ENCODE measurements at regions not wholly inside any gene's neighbourhood (a gene's known extent, or its start where the extent isn't known, plus 50 kb on each side); places are given as distances from the start of the nearest gene placed in this dataset.

DNA sequence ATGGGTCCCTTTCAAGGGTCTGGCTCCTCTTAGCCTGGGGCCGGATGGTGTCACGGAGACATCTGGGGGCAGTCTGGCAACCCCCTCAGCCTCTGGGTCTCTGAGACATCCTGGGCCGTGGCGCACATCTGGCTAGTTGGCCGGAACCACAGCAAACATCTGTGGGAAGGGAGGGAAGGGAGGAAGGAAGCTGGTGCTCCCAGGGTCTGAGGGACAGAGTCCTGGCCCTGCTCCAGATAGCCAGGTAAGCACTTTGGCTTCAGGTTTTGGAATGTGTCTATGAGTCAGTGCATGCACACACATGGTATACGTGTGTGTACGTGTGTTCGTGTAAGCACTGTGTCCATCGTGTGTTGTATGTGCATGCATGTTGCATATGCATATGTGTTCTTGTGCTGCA, 225.1 kb downstream of the MN1 start:
- TF ChIP-seq, protein P1, sequence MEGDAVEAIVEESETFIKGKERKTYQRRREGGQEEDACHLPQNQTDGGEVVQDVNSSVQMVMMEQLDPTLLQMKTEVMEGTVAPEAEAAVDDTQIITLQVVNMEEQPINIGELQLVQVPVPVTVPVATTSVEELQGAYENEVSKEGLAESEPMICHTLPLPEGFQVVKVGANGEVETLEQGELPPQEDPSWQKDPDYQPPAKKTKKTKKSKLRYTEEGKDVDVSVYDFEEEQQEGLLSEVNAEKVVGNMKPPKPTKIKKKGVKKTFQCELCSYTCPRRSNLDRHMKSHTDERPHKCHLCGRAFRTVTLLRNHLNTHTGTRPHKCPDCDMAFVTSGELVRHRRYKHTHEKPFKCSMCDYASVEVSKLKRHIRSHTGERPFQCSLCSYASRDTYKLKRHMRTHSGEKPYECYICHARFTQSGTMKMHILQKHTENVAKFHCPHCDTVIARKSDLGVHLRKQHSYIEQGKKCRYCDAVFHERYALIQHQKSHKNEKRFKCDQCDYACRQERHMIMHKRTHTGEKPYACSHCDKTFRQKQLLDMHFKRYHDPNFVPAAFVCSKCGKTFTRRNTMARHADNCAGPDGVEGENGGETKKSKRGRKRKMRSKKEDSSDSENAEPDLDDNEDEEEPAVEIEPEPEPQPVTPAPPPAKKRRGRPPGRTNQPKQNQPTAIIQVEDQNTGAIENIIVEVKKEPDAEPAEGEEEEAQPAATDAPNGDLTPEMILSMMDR (IDR thresholded peaks at IDR 0.05) = no peak
- TF ChIP-seq EP300 (IDR thresholded peaks at IDR 0.05) (no peak), POLR2A (IDR thresholded peaks at IDR 0.05) (no peak)
- WGBS, 3 donors = 58 to 65% (median 58%) methylated on average over 9 of the region's 9 CpGs

DNA sequence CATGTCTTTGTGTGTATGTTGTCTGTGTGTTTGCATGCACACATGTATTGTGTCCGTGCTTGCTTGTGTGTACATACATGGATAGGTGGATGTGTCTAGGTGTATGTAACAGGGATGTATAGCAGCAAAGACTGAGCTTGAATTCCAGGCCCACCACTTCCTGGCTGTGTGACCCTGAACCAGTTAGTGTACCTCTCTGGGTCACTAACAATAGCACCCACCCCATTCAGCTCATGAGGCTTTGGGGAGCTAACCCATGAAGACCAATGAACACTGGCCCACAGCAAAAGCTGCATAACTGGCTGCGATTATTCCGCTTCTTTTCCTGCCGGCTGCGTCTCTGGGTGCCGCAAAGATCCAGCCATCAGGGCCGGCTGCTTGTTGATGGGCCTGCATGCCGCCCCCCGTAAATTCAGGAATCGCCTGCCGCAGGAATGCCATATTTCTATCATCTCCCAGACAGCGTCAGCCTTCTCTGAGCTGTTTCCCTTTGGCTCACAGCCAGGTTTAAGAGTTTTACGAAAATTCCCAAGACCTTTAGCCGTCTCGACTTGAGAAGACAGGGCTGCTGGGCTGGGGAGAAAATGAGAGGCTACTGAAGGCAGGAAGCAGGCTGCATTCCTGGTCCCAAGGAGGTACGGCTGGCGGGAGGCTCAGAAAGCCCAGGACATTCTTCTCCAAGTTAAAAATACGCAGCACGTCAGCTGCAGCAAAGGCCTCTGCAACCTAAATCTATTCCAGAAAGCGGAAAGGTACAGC, 224.6 kb downstream of the MN1 start:
- H3K4me1 ChIP-seq (ENCODE audit: insufficient read depth) = peaks cover 7% of the 10 kb centered on the region
- no peak for TF ChIP-seq EP300 (IDR thresholded peaks at IDR 0.05)
- TF ChIP-seq POLR2A (IDR thresholded peaks at IDR 0.05) = no peak
- TF ChIP-seq, protein P1 (IDR thresholded peaks at IDR 0.05) = no peak
- H3K27ac ChIP-seq = no peak overlapping the region
- H3K36me3 ChIP-seq = no peaks in the 10 kb centered on the region
- intact Hi-C loops (cut with DNase I) = no loop called here
- no peak overlapping the region for H3K4me3 ChIP-seq
- H3K27me3 ChIP-seq = no peaks in the 10 kb centered on the region
- WGBS, 3 donors = 37 to 45% (median 41%) methylated on average over 20 of the region's 20 CpGs
- DNase-seq = peak in 1 of 5 donors; percentile 29
- no peaks in the 10 kb centered on the region for H3K9me3 ChIP-seq

More for the DNA sequence above, 225.1 kb downstream of the MN1 start:
- no peaks in the 10 kb centered on the region for H3K27me3 ChIP-seq
- intact Hi-C loops (cut with DNase I) = no loop called here
- no peaks in the 10 kb centered on the region for H3K9me3 ChIP-seq
- H3K27ac ChIP-seq = no peak overlapping the region
- DNase-seq = no peak
- H3K4me3 ChIP-seq = no peak overlapping the region
- peaks cover 5% of the 10 kb centered on the region for H3K4me1 ChIP-seq (ENCODE audit: insufficient read depth)
- H3K36me3 ChIP-seq = no peaks in the 10 kb centered on the region

DNA sequence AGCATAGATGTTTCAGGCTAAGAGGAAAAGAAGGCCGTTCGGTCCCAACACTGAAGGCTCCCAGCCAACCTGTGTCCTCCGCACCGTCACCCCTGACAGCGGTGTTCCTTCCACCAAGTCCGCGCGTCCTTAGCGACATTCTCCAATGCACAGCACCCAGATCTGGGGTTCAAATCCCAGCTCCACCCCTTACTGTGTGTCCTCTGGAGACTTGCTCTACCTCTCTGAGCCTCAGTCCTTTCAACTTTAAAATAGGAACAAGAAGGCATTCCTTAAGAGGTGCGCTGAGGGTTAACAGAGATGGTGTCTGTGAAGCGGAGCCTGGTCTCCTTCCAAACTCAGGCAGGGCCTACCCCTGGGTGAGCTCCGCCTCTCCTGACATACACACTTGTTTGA, 224.0 kb downstream of the MN1 start:
- Histone ChIP-seq H3K9me3 (no peaks in the 10 kb centered on the region), H3K4me3 (no peak overlapping the region), H3K27me3 (no peaks in the 10 kb centered on the region), H3K36me3 (no peaks in the 10 kb centered on the region), H3K4me1 (ENCODE audit: insufficient read depth) (peaks cover 7% of the 10 kb centered on the region), H3K27ac (no peak overlapping the region)
- TF ChIP-seq, protein P1 (IDR thresholded peaks at IDR 0.05) = no peak
- TF ChIP-seq EP300 (IDR thresholded peaks at IDR 0.05) (no peak), POLR2A (IDR thresholded peaks at IDR 0.05) (no peak)
- WGBS, 3 donors = 83 to 93% (median 91%) methylated on average over 12 of the region's 12 CpGs
- no peak for DNase-seq
- intact Hi-C loops (cut with DNase I) = no loop called here

DNA sequence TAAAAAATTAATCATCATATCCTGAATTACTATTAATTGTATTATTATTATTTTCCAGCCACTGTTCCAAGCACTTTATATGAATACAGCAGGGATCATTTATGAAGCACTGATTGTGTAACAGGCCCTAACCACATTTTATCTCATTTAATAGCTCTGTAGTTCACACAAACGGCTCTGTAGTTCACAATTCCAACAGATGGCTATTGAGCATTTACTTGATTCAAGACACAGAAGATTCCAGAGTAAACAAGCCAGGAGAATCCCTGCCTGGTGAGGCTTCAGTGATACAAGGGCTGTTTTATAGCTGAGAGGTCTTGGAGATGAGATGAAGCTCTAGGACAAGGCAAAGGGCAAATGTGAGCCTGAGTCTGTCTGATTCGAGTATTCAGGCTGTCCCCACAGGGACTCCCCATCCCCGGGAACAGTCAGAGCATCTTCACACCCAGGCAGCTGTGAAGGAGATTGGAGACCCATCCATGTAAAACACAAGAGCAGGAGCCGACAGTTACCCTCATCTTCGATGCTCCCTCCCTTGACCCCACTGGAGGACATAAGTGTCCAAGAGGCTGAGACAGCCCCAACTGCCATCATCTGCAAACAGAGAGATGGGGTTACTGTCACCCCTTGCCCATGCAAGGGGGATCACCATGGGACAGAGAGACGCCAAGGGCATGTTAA, 222.5 kb downstream of the MN1 start:
- Histone ChIP-seq H3K36me3 (no peaks in the 10 kb centered on the region), H3K27me3 (no peaks in the 10 kb centered on the region), H3K27ac (no peak overlapping the region), H3K4me3 (no peak overlapping the region), H3K4me1 (ENCODE audit: insufficient read depth) (peaks cover 7% of the 10 kb centered on the region), H3K9me3 (no peaks in the 10 kb centered on the region)
- DNase-seq = no peak
- no peak for TF ChIP-seq POLR2A (IDR thresholded peaks at IDR 0.05)
- TF ChIP-seq, protein P1 (IDR thresholded peaks at IDR 0.05) = no peak
- no peak for TF ChIP-seq EP300 (IDR thresholded peaks at IDR 0.05)
- intact Hi-C loops (cut with DNase I) = no loop called here
- WGBS, 3 donors = 71 to 72% (median 72%) methylated on average over 6 of the region's 6 CpGs
